Mesothelial cell of epicardium (in vitro differentiated cells): ENCODE measurements at regions not wholly inside any gene's neighbourhood (a gene's known extent, or its start where the extent isn't known, plus 50 kb on each side); places are given as distances from the start of the nearest gene placed in this dataset.
A peak's percentile ranks its signal among the peaks of the same experiment; 100 is the strongest.

ENCODE experiments used
- DNase-seq, 2 experiments: peaks; one replicate each; pipeline ENCODE4 v3.0.0; 2021; ENCODE audit warnings: low spot score in 2 of 2; ENCODE audit not compliant: unreplicated experiment in 2 of 2
- H3K27ac Mint-ChIP-seq: 2 replicates; pipeline ENCODE4 v1.8.0; 2021; ENCODE audit warnings: mixed read lengths
- H3K27me3 Mint-ChIP-seq: 2 replicates; pipeline ENCODE4 v1.8.0; 2021; ENCODE audit warnings: low read depth, mixed read lengths
- H3K36me3 Mint-ChIP-seq: 2 replicates; pipeline ENCODE4 v1.8.0; 2021; ENCODE audit warnings: mixed read lengths
- H3K4me1 Mint-ChIP-seq: 2 replicates; pipeline ENCODE4 v1.8.0; 2021; ENCODE audit warnings: mixed read lengths
- H3K4me3 Mint-ChIP-seq: 2 replicates; pipeline ENCODE4 v1.8.0; 2021; ENCODE audit warnings: mild to moderate bottlenecking, moderate library complexity, mixed read lengths
- H3K9me3 Mint-ChIP-seq: 2 replicates; pipeline ENCODE4 v1.8.0; 2021; ENCODE audit warnings: mixed read lengths
- CTCF ChIP-seq: fragments of 200-600 bp; sonication (generic); IDR thresholded peaks from one replicate; pipeline ENCODE4 v1.5.0; 2021; ENCODE audit warnings: antibody characterized with exemption; ENCODE audit not compliant: unreplicated experiment
- microRNA-seq: library from miRNA; unstranded; fragments of <30 nt; microRNA quantifications from one replicate; pipeline ENCODE4 v1.2.0, GENCODE V29; 2021; ENCODE audit warnings: inconsistent platforms, mixed read lengths

DNA sequence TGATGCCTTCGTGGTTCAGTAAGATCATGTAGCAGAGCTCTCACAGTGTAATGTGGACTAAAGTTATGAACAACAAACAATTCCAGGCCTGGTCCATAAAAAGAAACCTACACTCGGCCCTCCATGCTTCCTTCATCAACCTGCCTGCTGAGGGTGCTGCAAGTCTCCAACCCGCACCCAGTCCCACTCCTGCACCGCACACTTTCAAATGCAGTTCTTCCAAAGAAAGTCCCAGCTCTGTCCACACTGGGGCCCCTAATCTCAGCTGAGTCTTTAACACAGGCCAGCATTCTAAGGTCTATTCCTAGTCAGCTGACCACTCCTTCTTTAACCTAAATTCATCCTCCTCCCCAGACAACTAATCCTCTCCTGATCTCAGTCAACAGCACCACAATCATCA lies 71.5 kb upstream of the NR5A2 start:
- no peak for TF ChIP-seq CTCF
- H3K4me1 Mint-ChIP-seq: peaks cover 6% of the 10 kb centered on the region
- no peak overlapping the region for H3K27ac Mint-ChIP-seq
- no peak for DNase-seq
- no peaks in the 10 kb centered on the region for H3K36me3 Mint-ChIP-seq
- no peaks in the 10 kb centered on the region for H3K27me3 Mint-ChIP-seq
- H3K9me3 Mint-ChIP-seq: no peaks in the 10 kb centered on the region
- no peak overlapping the region for H3K4me3 Mint-ChIP-seq

DNA sequence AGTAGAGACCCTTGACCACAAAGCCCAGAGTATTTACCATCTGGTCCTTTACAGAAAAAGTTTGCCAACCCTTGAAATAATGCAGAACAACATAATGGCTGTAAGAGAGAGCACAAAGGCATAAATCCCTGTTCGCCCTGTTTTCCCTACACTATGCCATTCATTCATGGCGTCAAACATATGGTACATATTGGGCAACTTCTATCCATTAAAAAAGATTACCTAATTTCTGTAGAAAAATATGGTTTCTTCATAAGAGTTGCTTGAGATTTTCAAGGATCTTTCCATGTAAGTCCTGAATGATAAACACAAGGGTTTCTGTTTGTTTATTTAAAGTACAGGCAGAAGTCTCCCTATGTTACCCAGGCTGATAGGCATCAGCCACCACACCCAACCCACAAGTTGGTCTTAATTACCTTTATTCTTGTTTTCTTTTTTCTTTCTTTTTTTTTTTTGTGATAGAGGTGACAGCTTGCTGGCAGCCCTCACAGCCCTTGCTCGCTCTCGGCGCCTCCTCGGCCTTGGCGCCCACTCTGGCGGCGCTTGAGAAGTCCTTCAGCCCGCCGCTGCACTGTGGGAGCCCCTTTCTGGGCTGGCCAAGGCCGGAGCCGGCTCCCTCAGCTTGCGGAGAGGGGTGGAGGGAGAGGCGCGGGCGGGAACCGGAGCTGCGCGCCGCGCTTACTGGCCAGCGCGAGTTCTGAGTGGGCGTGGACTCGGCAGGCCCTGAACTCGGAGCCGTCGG lies 68.3 kb upstream of the NR5A2 start:
- TF ChIP-seq CTCF: no peak
- Mint-ChIP-seq H3K36me3 (no peaks in the 10 kb centered on the region), H3K27me3 (no peaks in the 10 kb centered on the region), H3K4me1 (peaks cover 4% of the 10 kb centered on the region), H3K9me3 (no peaks in the 10 kb centered on the region), H3K27ac (no peak overlapping the region), H3K4me3 (no peak overlapping the region)
- no peak for DNase-seq

DNA sequence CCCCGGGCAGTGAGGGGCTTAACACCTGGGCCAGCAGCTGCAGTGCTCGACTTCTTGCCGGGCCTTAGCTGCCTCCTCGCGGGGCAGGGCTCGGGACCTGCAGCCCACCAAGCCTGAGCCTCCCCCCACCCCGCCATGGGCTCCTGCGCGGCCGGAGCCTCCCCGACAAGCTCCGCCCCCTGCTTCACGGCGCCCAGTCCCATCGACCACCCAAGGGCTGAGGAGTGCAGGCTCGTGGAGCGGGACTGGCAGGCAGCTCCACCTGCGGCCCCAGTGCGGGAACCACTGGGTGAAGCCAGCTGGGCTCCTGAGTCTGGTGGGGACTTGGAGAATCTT lies 67.8 kb upstream of the NR5A2 start:
- H3K36me3 Mint-ChIP-seq: no peaks in the 10 kb centered on the region
- no peak for TF ChIP-seq CTCF
- no peak for DNase-seq
- no peak overlapping the region for H3K27ac Mint-ChIP-seq
- H3K4me1 Mint-ChIP-seq: peaks cover 4% of the 10 kb centered on the region
- H3K27me3 Mint-ChIP-seq: no peaks in the 10 kb centered on the region
- H3K9me3 Mint-ChIP-seq: no peaks in the 10 kb centered on the region
- no peak overlapping the region for H3K4me3 Mint-ChIP-seq

DNA sequence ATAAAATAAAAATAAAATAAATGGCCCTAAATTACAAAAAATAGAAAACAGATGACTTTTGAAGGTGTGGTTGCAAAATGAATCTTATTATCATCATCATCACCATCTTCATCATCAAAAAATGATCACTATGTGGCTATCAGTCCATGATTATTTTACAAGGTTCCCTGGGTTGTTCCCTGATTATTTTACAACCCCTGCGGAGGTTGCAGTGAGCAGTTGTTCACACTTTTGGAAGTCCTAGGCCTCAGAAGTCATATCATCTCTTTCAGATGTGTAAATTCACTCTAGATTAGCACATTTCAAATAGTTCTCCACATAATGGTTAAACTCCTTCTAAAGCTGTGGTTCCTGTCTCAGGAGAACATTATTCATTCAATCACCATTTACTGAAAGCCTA lies 57.4 kb upstream of the NR5A2 start:
- H3K27me3 Mint-ChIP-seq: no peaks in the 10 kb centered on the region
- no peak overlapping the region for H3K27ac Mint-ChIP-seq
- H3K4me3 Mint-ChIP-seq: no peak overlapping the region
- TF ChIP-seq CTCF: no peak
- no peaks in the 10 kb centered on the region for H3K36me3 Mint-ChIP-seq
- peaks cover 4% of the 10 kb centered on the region for H3K4me1 Mint-ChIP-seq
- no peak for DNase-seq
- no peaks in the 10 kb centered on the region for H3K9me3 Mint-ChIP-seq

- DNase-seq: no peak
- H3K36me3 Mint-ChIP-seq: no peaks in the 10 kb centered on the region
- H3K27me3 Mint-ChIP-seq: no peaks in the 10 kb centered on the region
- no peak for TF ChIP-seq CTCF
- H3K4me1 Mint-ChIP-seq: peaks cover 10% of the 10 kb centered on the region
- no peaks in the 10 kb centered on the region for H3K9me3 Mint-ChIP-seq
- no peak overlapping the region for H3K4me3 Mint-ChIP-seq
- H3K27ac Mint-ChIP-seq: no peak overlapping the region
Observed at GRCh38 chr1:199976496-199977144, 50.9 kb upstream of the NR5A2 start.

Small RNA genes in the stretch of these regions (microRNA-seq; reads per million reads assigned to microRNA genes)
- 4,043 reads per million, percentile 89 among the genes with 10 or more reads in this experiment for gene MIR181A1
- gene MIR181B1: 81.5 reads per million, percentile 60 among the genes with 10 or more reads in this experiment
